A673 (cell line): ENCODE measurements at regions not wholly inside any gene's neighbourhood (a gene's known extent, or its start where the extent isn't known, plus 50 kb on each side); places are given as distances from the start of the nearest gene placed in this dataset.

Experiments
- EZH2 ChIP-seq: fragments of 200-600 bp; sonication (generic); IDR thresholded peaks from 2 replicates; pipeline ENCODE4 v1.6.1; 2017; ENCODE audit warnings: borderline replicate concordance, low read depth, mild to moderate bottlenecking, mixed read lengths, antibody characterized with exemption, low read length; ENCODE audit not compliant: poor library complexity, severe bottlenecking
- TF ChIP-seq, protein P1 (sequence below): fragments of 300-800, 200-600 bp; sonication (generic); conservative IDR thresholded peaks from 2 replicates; pipeline ENCODE4 v1.5.1; 2017; ENCODE audit warnings: low read depth, mild to moderate bottlenecking, antibody characterized with exemption, low read length, moderate library complexity, mixed read lengths

GRCh38 chr10:89889606-89890005 lies 188.2 kb downstream of the KIF20B start:
- TF ChIP-seq EZH2, result no peak
- TF ChIP-seq, protein P1, sequence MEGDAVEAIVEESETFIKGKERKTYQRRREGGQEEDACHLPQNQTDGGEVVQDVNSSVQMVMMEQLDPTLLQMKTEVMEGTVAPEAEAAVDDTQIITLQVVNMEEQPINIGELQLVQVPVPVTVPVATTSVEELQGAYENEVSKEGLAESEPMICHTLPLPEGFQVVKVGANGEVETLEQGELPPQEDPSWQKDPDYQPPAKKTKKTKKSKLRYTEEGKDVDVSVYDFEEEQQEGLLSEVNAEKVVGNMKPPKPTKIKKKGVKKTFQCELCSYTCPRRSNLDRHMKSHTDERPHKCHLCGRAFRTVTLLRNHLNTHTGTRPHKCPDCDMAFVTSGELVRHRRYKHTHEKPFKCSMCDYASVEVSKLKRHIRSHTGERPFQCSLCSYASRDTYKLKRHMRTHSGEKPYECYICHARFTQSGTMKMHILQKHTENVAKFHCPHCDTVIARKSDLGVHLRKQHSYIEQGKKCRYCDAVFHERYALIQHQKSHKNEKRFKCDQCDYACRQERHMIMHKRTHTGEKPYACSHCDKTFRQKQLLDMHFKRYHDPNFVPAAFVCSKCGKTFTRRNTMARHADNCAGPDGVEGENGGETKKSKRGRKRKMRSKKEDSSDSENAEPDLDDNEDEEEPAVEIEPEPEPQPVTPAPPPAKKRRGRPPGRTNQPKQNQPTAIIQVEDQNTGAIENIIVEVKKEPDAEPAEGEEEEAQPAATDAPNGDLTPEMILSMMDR, result no peak
